DND-41 (cell line): ENCODE measurements at regions not wholly inside any gene's neighbourhood (a gene's known extent, or its start where the extent isn't known, plus 50 kb on each side); places are given as distances from the start of the nearest gene placed in this dataset.

Experiments
- CTCF ChIP-seq: IDR thresholded peaks from 2 replicates; pipeline ENCODE4 v1.5.1; 2012; ENCODE audit warnings: borderline replicate concordance, low read length, moderate library complexity, mild to moderate bottlenecking; ENCODE audit not compliant: poor library complexity, severe bottlenecking; ENCODE audit errors: extremely low read depth
- EZH2 ChIP-seq: IDR thresholded peaks from 3 replicates; pipeline ENCODE4 v1.6.1; 2012; ENCODE audit warnings: borderline replicate concordance, low read depth, mild to moderate bottlenecking, moderate library complexity, low read length, inconsistent platforms; ENCODE audit not compliant: severe bottlenecking

GRCh38 chr6:90978046-90978445 is 391.2 kb upstream of the MAP3K7 start:
- TF ChIP-seq CTCF (no peak), EZH2 (no peak)
